Jurkat, Clone E6-1 (cell line): ENCODE measurements at regions not wholly inside any gene's neighbourhood (a gene's known extent, or its start where the extent isn't known, plus 50 kb on each side); places are given as distances from the start of the nearest gene placed in this dataset.
A peak's percentile ranks its signal among the peaks of the same experiment; 100 is the strongest.

Experiments
- DNase-seq: peaks from one replicate; pipeline ENCODE4 v3.0.0-alpha.2; 2011; ENCODE audit warnings: low read depth, low spot score
- H3K4me3 ChIP-seq: 2 replicates; pipeline ENCODE4 v1.5.1; 2011; ENCODE audit warnings: mild to moderate bottlenecking, low read length, control low read depth, moderate library complexity

DNA sequence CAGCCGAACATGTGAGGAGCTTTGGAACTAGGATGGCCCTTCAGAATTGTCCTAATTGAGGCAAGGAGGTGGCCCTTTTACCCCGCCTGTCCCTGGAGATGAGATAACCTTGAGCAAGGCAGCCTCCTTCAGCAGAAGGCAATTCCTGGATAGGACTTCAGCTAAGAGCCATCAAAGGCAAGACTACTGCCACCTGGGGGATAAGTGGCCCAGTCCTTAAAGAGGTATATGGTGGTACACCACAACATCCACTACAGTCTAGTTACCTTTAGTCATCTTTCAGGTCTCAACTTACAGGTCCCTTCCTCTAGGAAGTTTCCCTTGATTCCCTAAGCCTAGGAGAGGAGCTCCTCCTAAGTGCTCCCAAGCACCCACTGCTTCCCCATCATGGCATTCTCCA, 204.2 kb upstream of the CDKN3 start:
- no peak for DNase-seq
- H3K4me3 ChIP-seq: no peak overlapping the region

- no peak for DNase-seq
Observed at GRCh38 chr14:54193871-54194270, 202.9 kb upstream of the CDKN3 start.

GRCh38 chr14:54194501-54194900, 202.3 kb upstream of the CDKN3 start:
- H3K4me3 ChIP-seq: no peak overlapping the region
- no peak for DNase-seq

More at GRCh38 chr14:54193871-54194270, 202.9 kb upstream of the CDKN3 start:
- H3K4me3 ChIP-seq: no peak overlapping the region

- no peak for DNase-seq
- H3K4me3 ChIP-seq: no peak overlapping the region
Observed at GRCh38 chr14:54197369-54197768, 199.4 kb upstream of the CDKN3 start.

GRCh38 chr14:54200726-54201125, 196.1 kb upstream of the CDKN3 start:
- no peak for DNase-seq
- H3K4me3 ChIP-seq: no peak overlapping the region

GRCh38 chr14:54202288-54202687, 194.5 kb upstream of the CDKN3 start:
- no peak overlapping the region for H3K4me3 ChIP-seq
- no peak for DNase-seq

- no peak for DNase-seq
- H3K4me3 ChIP-seq: no peak overlapping the region
Observed at GRCh38 chr14:54206516-54206915, 190.3 kb upstream of the CDKN3 start.

GRCh38 chr14:54207075-54207474, 189.7 kb upstream of the CDKN3 start:
- no peak overlapping the region for H3K4me3 ChIP-seq
- no peak for DNase-seq

GRCh38 chr14:54207476-54208462, 189.0 kb upstream of the CDKN3 start:
- no peak overlapping the region for H3K4me3 ChIP-seq
- DNase-seq: no peak

DNA sequence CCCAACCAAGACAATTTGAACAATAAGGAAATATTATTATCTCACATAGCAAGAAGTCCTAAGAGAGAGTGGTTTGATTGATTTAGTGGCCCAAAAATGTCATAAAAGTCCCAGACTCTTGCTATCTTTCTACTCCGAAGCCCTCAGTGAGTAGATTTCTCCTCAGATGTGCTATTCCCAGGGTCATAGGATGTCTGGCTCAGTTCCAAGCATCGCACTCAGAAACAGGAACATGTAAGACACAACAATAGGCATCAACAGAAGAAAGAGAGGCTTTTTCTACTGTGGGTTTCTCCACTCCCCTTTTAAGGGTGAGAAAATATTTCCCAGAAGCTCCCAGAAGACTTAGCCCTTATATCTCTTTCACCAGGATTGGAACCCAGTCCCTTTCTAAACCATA, 188.1 kb upstream of the CDKN3 start:
- DNase-seq: no peak
- H3K4me3 ChIP-seq: no peak overlapping the region

DNA sequence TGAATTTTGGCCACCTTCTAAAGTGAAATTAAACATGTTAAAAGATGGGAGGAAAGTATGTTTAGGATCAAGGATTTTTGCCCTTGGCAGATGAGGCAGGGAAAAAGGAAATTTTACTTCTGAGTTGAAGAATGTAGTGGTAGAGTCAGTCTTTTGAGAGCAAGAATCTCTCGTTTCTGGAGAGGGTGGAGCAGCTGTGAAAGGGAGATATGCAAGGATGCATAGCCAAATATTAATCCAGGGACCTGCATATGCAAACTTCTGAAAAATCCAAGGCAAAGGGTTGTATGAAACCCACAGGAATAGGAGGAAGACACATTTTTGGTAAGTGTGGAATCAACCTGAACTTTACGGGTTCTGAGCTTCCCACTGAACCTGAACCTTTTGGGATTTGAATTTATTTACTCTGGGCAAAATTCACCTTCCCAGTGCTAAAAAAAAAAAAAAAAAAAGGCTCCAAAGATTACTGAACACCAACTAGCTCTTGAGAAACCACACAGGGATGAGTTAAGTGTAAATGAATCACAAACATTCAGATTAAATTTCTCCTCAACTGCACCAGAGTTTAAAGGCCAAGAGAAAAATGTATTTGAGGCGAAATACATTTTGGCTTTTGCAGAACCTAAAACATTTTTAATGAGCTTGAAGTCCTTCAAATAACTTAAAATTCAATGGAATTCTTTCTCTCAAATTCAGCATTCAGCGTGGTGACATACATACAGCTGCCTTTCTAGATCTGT, 187.1 kb upstream of the CDKN3 start:
- no peak for DNase-seq
- H3K4me3 ChIP-seq: no peak overlapping the region

GRCh38 chr14:54211551-54212308, 185.1 kb upstream of the CDKN3 start:
- DNase-seq: no peak
- H3K4me3 ChIP-seq: no peak overlapping the region

DNA sequence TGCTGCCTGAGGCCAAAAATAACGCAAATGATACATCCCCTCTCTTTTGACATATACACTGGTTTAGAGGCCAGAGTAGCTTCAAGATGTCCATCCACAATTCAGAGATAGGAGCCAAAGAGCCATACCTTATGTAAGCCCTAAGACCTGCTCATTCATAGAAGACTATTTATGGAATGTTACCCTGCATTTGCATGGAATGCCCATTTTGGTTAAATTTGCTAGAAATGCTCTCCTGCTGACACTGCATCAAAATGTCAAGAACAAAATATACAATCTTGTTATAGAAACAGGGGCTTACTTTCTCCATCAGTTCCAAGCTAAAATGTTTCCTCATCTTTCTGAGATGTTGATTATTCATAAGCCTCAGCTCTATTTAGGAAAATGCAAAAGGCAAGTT, 183.3 kb upstream of the CDKN3 start:
- H3K4me3 ChIP-seq: no peak overlapping the region
- no peak for DNase-seq

GRCh38 chr14:54216827-54217226, 180.0 kb upstream of the CDKN3 start:
- H3K4me3 ChIP-seq: no peak overlapping the region
- peak; percentile 55 for DNase-seq

- H3K4me3 ChIP-seq: no peak overlapping the region
- DNase-seq: no peak
Observed at GRCh38 chr14:54219261-54220070, 177.3 kb upstream of the CDKN3 start.

- no peak for DNase-seq
- no peak overlapping the region for H3K4me3 ChIP-seq
Observed at GRCh38 chr14:54220071-54220703, 176.6 kb upstream of the CDKN3 start.

GRCh38 chr14:54220704-54221431, 175.9 kb upstream of the CDKN3 start:
- H3K4me3 ChIP-seq: no peak overlapping the region
- DNase-seq: no peak

DNA sequence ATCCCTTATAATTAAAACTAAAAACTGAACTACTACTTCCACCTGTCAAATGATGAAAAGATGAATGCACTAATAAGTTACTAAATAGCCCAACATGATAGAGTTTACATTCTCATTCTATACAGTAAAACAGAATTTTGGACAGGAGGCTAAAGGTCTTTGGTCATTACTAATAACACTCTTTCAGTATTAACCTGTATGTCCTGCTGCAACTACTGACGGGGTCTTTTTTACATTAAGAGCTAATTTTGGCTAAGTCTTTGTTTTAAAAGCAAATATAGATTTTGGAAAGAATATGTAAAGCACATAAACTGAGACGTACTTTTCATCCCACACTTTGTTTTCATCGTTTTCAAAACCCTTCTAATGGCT, 175.4 kb upstream of the CDKN3 start:
- no peak for DNase-seq
- H3K4me3 ChIP-seq: no peak overlapping the region
